Left renal cortex interstitium (tissue), 4 donors: ENCODE measurements at regions not wholly inside any gene's neighbourhood (a gene's known extent, or its start where the extent isn't known, plus 50 kb on each side); places are given as distances from the start of the nearest gene placed in this dataset.

Experiments
- DNase-seq, 4 donors: peaks; one replicate each; pipeline ENCODE4 v3.0.0-alpha.2; 2013; ENCODE audit warnings: low read depth in 4 of 4, low spot score in 2 of 4, missing footprints in 1 of 4

DNA sequence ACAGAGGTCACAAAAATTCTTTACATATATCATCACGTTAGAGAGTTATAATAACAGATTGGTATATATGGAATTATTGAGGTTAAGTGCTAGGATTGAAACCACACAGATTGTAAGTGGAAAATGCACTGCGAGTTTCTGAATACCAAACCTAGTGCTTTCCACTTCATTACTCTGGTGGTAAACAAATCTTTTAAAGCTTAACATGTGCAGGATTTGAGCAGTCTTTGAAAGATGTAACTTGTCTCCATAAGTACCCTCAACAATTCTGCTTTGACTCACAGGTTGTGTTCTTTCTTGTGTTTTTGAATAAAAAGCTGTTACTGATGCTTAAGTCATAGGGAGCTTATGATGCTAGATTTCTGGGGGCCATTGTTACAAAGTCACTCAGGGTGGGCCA is 314.7 kb upstream of the DACH1 start:
- DNase-seq = no peak

DNA sequence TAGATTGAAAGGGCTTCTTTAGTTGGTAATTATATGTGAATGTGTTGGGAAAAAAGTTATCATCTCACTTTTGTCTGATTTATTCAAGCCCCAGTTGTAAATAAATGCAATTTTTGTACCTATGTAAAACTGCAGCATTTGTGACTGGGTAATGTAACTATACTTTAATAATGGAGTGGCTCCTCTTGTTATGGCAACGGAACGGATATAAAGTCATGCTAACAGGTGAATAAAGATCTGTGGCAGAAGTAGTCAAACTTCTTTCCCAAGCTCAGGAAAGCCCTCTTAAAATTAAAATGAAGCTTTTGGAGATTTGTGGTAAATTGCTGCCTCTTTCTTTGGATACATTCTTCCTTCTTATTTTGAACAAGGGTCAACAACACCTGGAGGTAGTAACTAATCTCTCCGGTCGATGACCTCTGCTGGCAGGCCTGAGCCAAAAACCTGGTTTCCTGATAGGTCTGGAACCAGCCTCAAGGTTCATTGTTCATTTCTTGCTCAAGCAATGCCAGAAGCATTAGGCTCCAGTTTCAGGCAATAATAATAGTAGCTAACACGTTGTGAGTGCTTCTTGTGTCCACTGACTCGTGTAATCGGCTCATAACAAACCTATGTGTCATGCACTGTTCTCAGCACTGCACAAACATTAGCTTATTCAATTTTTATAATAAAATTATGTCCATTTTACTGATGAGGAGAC is 313.4 kb upstream of the DACH1 start:
- no peak for DNase-seq

DNA sequence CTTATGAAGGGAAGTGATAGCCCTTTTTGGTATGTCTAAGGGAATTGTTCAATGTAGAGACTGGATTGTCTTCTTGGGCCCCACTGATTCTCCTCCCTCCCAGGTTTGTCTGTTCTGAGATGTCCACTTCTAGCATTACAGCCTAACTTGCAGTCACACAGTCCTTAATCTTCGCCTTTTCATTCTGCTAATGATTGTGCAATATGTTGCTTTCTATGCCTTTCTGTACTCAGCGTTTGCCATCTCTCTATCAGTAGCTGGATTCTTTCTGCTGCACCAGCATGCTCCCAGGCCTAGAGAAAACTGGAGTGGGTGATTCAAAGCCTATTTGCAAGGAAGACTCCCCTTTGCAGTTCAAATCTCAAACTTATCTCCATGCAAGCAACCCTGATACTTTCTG is 307.5 kb upstream of the DACH1 start:
- no peak for DNase-seq

DNA sequence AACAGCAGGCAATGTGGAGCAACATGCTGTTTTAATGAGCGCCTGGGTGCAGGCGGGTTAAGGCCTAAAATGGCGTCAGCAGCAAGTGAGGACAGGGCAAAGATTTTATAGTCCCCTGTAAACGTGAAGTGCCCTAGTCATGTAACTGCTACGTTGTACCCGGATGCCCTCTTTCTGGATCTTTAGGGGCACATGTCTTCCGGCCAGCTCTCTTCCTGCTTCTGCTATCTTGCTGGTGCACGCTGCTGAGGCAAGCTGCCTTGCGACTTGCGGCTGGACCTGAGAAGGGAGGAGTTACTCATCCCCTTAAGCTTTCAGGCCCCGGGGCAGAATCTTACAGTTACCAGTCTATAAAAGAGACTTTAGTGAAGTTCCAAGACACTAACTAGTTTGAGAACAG is 303.6 kb upstream of the DACH1 start:
- DNase-seq = no peak

DNA sequence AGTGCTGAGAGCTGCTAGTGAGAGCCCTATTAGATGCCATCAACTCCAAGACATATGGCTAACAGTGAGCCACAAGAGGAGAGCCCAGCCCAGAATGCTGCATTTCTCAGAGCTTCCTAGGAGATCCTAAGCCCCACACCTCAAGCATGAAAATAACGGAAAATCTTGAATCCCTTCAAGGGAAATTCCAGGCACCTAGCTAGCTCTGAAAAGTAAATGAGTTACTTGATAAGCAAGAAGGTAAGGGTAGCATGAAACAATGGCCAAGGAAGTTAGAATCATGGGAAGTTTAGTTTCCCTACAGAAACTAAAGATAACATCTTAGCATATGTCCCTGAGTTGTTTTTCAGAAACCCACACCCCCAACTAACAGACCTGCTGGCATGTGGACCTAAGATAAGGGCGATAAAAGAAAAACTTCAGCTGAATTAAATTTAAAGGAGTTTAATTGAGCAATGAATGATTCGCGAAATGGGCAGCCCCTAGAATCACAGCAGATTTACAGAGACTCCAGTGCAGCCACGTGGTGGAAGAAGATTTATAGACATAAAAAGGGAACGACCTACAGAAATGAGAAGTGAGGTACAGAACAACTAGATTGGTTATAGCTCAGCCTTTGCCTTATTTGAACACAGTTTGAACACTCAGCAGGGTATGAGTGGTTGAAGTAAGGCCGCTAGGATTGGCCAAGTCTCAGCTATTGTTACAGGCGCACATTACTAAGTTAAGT is 301.3 kb upstream of the DACH1 start:
- no peak for DNase-seq

DNA sequence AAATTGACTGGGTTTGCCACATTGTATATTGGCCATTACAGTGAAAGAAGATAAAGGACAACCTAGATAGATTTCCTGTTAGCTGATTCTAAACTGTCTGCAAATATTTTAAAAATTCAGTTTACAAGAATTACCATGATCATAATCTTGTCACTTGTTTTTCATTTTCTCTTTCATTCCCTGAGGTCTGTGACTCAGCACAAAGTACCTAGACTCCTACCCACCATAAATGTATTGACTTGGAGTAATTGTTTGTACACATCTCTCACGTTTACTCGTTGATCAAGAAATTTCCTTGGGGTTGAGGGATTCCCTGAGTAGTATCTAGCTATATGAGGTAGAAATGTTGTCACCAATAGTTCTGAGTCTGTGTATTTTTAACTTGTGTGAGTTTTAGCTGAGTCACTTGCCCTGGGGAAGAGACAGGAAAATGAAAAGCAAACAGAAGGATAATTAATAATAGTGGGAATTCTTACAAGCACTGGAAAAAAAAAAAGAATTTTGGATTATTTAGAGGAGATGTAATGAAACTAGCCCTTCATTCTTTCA is 299.2 kb upstream of the DACH1 start:
- no peak for DNase-seq

DNA sequence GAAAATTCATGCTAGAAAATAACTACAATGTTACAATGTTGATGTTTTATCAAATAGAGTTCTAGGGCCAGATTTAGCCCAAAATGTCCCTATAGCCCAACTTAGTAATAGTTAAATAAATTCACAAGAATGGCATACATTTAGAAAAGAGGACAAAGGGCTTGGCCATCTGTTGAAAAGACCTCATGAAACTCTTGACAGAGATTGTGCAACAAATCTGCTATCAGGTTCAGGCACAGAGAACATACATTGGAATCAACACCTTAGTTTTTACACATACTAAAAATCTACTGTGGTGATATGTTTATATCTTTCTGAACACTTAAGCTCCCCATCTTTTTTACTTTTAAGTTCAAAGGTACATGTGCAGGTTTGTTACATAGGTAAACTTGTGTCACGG is 298.3 kb upstream of the DACH1 start:
- DNase-seq = no peak

DNA sequence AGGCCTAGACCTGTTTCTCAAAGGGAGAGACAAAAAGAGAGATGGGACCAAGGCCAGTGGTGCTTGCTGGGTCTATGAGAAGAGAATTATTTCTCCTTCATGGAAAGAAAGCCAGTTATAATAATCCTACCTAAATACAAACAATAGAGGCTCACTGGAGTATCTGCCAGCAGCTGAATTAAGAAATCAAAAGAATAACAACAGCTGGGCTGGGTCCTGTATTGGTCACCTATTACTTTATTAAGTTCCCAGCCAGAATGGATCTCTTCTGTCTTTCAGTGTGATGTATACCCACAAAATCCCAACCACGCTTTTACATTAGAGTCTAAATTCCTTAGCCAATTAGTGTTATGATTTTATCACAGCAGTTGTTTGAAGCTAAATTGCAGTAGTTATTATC is 297.8 kb upstream of the DACH1 start:
- no peak for DNase-seq

DNA sequence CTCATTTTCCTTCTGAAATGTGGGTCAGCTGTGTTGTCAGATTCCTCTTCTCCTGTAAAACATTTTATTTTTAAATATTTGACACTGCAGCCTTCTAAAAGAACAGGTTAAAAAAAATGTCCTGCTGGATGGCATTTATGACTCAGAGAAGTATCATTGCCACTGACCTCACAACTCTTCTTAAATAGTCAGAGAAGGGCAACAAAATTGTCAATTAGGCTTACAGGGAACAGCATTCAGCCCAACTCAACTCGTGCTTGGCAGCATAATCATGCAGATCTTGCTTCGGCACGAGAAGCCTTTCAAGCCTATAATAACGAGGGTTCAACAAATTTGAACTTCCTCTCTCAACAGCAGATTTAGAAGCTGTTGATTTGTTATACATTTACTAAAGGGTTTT is 296.7 kb upstream of the DACH1 start:
- DNase-seq = no peak

DNA sequence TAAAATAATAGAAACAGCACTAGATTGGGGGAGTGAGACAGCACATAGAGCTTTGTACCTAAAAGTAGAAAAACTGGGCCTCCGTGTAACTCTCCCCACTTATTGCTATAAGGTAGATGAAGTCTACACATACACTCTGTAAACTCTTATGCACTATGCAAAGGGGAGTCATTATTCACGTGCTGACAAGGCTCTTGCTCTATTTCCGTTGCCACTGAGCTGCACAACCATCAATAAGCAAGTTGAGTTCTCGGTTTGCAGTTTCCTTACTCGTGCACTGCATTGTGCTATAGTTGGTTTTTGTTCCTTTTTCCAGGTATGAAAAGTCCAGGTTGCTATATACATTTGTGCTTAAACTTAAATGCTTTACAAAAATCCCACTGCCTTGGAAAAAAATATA is 294.0 kb upstream of the DACH1 start:
- DNase-seq = no peak

DNA sequence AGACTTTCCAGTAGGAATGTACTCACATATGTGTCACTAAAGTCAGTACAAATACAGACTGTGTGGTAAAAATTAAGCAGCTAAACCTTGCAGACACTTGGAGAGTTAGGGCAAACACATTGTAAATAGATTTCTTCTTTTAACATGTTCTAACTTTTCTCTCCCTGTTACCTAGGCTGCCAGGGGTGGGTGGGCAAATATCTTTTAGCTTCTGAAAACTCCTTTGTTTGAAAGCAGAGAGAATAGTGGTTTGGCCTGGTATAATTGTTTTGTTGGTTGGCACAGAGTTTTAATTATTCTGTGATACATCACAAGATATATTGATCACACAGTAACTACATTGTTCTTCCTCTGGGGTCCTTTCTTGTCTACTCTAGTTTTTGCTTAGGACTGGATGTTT is 289.8 kb upstream of the DACH1 start:
- no peak for DNase-seq

DNA sequence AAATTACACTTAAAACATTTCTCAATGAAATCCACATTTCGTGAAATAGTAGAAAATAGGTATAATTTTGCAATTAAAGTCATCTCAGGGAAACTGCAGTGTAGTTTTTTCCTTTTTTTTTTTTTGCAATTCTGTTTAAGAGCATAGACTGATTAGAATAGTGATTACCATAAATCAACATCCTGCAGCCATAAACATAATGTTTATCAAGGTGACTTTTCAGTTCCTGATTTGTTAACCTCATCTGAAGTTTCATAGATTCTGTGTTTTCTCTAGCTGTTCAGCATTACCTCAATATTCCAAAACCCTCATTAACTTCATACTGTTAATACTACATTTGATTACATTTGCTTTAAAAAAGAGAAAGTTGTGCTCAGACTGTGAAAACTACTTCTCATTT is 286.3 kb upstream of the DACH1 start:
- no peak for DNase-seq

DNA sequence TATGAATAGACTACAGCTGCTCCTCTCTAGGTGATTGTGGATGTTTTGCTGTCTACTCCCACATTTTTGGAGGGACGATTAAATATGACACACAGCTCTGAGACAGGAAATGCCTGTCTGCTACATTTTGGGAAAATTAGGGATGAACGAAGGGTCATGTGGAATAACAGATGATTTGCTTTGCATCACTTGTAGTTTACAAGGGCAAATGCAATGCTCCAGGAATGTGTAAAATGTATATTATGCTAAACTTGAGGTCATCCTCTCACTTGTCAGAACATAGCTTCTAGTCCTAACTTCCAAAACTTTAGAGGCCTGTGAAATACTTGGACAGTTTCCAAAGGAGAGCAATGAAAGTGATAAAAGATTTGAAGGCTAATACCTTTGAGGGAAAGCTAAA is 284.2 kb upstream of the DACH1 start:
- no peak for DNase-seq

DNA sequence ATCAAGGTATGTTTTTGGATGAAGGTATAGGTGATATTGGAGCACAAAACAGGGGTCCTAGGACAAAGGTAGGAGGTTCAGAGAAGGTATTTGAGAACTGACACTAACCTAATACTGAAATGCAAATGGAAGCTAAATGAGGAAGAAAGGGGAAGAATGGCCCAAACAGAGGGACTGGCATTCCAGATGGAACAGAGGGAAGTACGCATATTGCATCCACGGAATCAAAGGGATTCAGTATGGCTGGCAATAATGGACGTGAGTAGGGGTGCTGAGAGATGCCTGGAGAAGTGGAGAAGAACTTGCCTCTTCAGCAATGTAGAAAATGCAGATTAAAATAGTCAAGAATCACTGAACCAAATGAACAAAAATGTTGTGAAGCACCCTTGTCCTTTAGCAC is 283.5 kb upstream of the DACH1 start:
- DNase-seq = no peak

DNA sequence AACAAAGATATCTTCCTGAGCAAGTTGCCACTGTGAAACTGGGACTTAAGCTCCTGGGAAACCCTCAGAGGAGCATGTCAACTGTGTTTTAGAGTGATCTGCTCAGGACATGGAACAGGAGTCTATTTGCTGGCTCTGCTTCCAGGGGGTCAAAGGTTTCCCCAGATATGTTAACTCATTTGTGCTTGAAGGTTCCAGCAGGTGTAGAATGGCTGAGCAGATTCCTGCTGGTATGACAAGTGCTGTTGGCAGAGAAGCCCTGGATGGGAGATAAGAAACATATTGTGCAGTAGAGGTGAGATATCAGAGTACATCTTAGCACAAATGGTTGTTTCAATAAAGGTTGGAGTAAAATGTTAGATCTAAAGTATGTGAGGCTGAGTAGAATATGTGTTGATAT is 282.7 kb upstream of the DACH1 start:
- DNase-seq = no peak

DNA sequence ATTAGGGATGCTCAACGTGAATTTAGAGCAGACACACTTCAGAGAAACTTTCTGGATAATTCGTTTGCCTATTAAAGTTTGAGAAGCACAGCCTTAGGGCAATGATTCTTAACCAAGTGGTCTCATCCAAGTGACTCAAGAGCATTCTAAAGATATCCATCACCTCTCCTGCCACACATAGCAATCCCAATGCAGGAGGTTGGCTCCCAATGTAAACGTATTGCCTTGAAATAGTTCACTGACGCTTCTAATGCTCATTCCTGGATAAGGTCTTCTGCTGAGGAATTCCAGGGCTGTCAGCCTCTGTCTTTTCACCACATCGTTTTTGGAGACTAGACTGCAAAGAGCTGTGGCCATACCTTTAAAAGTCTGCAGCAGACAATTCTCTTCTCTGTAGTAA is 279.8 kb upstream of the DACH1 start:
- DNase-seq = no peak

DNA sequence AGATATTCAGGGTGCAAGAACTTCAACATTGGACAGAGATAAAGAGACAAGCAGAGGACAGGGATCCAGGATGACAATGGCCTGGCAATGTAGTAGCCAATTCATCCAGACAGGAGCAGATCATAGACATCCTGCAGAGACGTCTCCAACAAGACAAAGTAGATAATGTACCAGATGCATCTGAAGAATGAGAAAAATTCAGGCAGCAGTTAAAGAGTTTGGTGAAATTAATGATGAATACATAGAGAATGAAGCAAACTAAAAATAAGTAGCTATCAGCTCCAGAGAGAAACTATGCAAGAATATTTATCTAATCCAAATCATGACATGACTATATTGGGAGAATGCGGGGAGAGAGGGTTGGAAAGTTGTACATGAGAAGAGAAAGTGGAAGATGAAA is 278.4 kb upstream of the DACH1 start:
- DNase-seq = no peak

DNA sequence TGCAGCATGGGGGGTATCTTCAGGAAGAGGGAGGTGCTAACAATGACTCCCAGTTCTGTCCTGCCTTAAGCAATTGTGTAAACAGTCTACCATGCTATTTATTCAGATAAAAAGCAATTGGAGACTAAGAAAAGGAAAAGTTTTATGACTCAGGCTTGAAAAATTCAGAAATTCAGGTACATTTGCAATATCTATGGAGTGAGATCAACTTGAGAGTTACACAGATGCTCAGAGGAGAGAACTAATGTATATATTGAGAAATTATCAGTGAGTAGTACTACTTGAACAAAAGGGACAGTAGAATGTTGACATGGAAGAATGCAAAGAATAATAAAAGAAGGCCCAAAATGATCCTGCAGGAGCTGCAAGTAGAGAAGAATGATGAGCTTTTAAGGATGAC is 277.6 kb upstream of the DACH1 start:
- no peak for DNase-seq

DNA sequence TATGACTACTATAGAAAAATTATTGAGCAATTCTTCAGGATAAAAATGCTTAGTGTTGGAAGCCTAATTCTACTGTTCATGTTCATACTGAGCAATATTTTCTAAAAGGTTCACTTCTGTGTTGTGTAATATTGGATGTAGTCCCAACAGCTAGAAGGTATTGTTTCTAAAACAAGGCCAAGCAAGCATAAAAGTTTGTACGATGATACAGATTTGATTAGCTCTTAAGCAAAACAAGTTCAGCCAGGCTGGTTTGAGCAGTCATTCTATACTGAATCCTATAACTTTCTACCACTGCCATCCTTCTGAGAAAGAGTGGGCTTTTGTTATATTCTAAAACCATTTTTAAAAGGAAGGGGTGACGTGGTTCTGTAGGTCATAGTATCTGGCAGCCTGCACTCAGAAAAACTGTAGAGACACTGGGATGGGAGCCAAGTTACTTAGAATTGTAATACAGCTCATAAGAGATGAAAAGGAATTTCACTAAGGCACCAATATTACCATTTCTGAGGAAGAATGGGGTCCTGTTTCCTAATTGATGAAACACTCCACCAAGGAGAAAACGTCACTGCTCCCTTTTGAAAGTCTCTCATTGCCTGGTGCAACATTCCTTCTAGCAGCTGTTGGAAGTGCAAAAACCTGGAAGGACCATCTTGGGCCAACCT is 275.0 kb upstream of the DACH1 start:
- DNase-seq = no peak

DNA sequence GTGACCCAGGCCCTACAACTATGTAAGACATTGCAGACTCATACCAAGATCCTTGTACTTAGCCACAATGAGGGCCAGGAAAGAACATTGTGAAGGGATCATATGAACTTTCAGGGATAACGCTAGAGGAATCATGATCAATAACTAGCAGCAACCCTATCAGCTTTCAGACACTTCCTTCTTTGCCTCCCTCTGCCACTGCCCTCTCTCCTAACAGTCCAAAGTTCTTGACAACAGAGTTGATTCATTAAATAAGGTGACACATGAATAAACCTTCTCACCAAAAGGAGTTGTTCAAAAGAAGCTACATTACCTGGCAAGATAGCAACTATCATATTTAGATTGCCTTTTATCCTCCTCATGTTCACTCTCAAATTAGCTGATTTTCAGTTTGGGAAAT is 272.2 kb upstream of the DACH1 start:
- no peak for DNase-seq

DNA sequence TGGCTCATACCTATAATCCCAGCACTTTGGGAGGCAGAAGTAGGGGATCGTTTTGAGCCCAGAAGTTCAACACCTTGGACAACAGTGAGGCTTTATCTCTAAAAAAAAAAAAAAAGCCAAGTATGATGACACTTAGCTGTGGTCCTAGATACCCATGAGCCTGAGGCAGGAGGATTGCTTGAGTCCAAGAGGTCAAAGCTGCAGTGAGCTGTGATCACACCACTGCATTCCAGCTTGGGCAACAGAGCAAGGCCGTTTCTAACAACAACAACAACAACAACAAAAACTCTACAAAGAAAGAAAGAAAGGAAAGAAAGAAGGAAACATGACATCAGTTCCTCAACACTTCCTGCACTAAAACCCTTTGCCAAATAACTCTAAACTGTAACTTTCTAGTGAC is 265.1 kb upstream of the DACH1 start:
- DNase-seq = no peak

DNA sequence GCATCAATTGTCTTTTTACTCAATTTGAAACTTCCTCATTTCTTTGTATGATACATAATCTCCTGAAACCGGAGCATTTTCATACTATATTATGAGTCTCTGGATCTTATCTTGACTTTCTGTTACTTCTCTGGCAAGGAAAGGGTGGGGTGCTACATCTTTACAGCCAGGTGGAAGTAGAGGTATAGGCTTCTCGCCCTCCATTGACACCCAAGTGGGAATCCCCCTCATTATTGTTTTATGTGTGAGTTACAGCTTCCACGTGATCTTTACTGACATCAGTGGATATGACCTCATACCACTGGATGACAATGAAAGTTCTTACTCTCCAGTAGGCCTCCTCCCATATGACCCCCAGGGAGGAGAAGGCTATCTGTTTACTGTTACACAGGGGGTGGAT is 262.1 kb upstream of the DACH1 start:
- no peak for DNase-seq
